Neural progenitor cell (in vitro differentiated cells): ENCODE measurements at regions not wholly inside any gene's neighbourhood (a gene's known extent, or its start where the extent isn't known, plus 50 kb on each side); places are given as distances from the start of the nearest gene placed in this dataset.
"Not testable (repeated sequence)": the region's sequence is repeated elsewhere in the genome, so short reads cannot be mapped to it uniquely, and the experiment has no call there.

Source experiments
- DNase-seq: peaks from one replicate; pipeline ENCODE4 v3.0.0-alpha.2; 2016; ENCODE audit warnings: low spot score
- H2AFZ ChIP-seq: fragments of 200-600 bp; sonication (generic); replicated peaks from 2 replicates; pipeline ENCODE4 v1.6.1; 2016; ENCODE audit warnings: antibody characterized with exemption
- H3F3A ChIP-seq: fragments of 200-600 bp; sonication (generic); 2 replicates; pipeline ENCODE4 v1.6.1; 2016; ENCODE audit warnings: antibody characterized with exemption, low read depth
- H3K27ac ChIP-seq: fragments of 200-600 bp; sonication (generic); 2 replicates; pipeline ENCODE4 v1.5.1; 2016; ENCODE audit warnings: mild to moderate bottlenecking
- H3K27me3 ChIP-seq: fragments of 200-600 bp; sonication (generic); 2 replicates; pipeline ENCODE4 v1.6.1; 2016; ENCODE audit warnings: mild to moderate bottlenecking, moderate library complexity
- H3K36me3 ChIP-seq: fragments of 200-600 bp; sonication (generic); 2 replicates; pipeline ENCODE4 v1.5.1; 2016
- H3K4me1 ChIP-seq: fragments of 200-600 bp; sonication (generic); 2 replicates; pipeline ENCODE4 v1.6.1; 2016; ENCODE audit warnings: mixed run types
- H3K4me2 ChIP-seq: fragments of 200-600 bp; sonication (generic); 2 replicates; pipeline ENCODE4 v1.6.1; 2016
- H3K4me3 ChIP-seq: fragments of 200-600 bp; sonication (generic); 2 replicates; pipeline ENCODE4 v1.5.1; 2016
- H3K79me2 ChIP-seq: fragments of 200-600 bp; sonication (generic); 2 replicates; pipeline ENCODE4 v1.6.1; 2016; ENCODE audit warnings: low read depth
- H3K9ac ChIP-seq: fragments of 200-600 bp; sonication (generic); 2 replicates; pipeline ENCODE4 v1.6.1; 2016
- H3K9me3 ChIP-seq: fragments of 200-600 bp; sonication (generic); 2 replicates; pipeline ENCODE4 v1.5.1; 2016; ENCODE audit warnings: low read depth
- H4K20me1 ChIP-seq: fragments of 200-600 bp; sonication (generic); 2 replicates; pipeline ENCODE4 v1.6.1; 2016; ENCODE audit warnings: low read depth
- H3K27ac Mint-ChIP-seq: 3 replicates; pipeline ENCODE4 v1.8.0; 2021; ENCODE audit warnings: mixed read lengths
- H3K27me3 Mint-ChIP-seq: 2 replicates; pipeline ENCODE4 v1.8.0; 2022; ENCODE audit warnings: low read depth, mild to moderate bottlenecking, inconsistent platforms, moderate library complexity, mixed read lengths; ENCODE audit not compliant: insufficient read depth
- H3K36me3 Mint-ChIP-seq: 3 replicates; pipeline ENCODE4 v1.8.0; 2021; ENCODE audit warnings: mixed read lengths
- H3K4me1 Mint-ChIP-seq: 3 replicates; pipeline ENCODE4 v1.8.0; 2021; ENCODE audit warnings: mixed read lengths
- H3K4me3 Mint-ChIP-seq: 3 replicates; pipeline ENCODE4 v1.8.0; 2021; ENCODE audit warnings: mild to moderate bottlenecking, moderate library complexity, mixed read lengths
- H3K9me3 Mint-ChIP-seq: 3 replicates; pipeline ENCODE4 v1.8.0; 2020; ENCODE audit warnings: mixed read lengths
- CTCF ChIP-seq: fragments of 200-600 bp; sonication (generic); IDR thresholded peaks from 2 replicates; pipeline ENCODE4 v1.5.1; 2017; ENCODE audit warnings: antibody characterized with exemption, mild to moderate bottlenecking
- EZH2 ChIP-seq: fragments of 200-600 bp; sonication (generic); IDR thresholded peaks from 2 replicates; pipeline ENCODE4 v1.6.1; 2017; ENCODE audit warnings: antibody characterized with exemption, mild to moderate bottlenecking, moderate library complexity
- EZH2phosphoT487 ChIP-seq: fragments of 200-600 bp; sonication (generic); IDR thresholded peaks from 2 replicates; pipeline ENCODE4 v1.6.1; 2017; ENCODE audit warnings: antibody characterized with exemption

- Histone ChIP-seq H2AFZ (no peak overlapping the region), H3K27me3 (no peaks in the 10 kb centered on the region), H3K9me3 (peaks cover 4% of the 10 kb centered on the region), H3F3A (no peaks in the 10 kb centered on the region), H3K36me3 (no peaks in the 10 kb centered on the region), H3K4me1 (no peaks in the 10 kb centered on the region), H3K27ac (no peak overlapping the region), H3K79me2 (no peaks in the 10 kb centered on the region), H4K20me1 (no peaks in the 10 kb centered on the region), H3K4me3 (no peak overlapping the region), H3K9ac (no peak overlapping the region), H3K4me2 (no peak overlapping the region)
- H3K27me3 Mint-ChIP-seq: no peaks in the 10 kb centered on the region
- no peaks in the 10 kb centered on the region for H3K4me1 Mint-ChIP-seq
- no peak overlapping the region for H3K27ac Mint-ChIP-seq
- H3K9me3 Mint-ChIP-seq: peaks cover 48% of the 10 kb centered on the region
- DNase-seq: no peak
- TF ChIP-seq EZH2 (no peak), EZH2phosphoT487 (no peak), CTCF (no peak)
- no peak overlapping the region for H3K4me3 Mint-ChIP-seq
- H3K36me3 Mint-ChIP-seq: no peaks in the 10 kb centered on the region
Observed at GRCh38 chr19:23541991-23542390, 145.0 kb downstream of the ZNF675 start.

GRCh38 chr19:23540180-23540579, 144.9 kb upstream of the ZNF91 start:
- not testable (repeated sequence) for H3K4me1 ChIP-seq, H3K27me3 ChIP-seq, H3K4me1 Mint-ChIP-seq, DNase-seq, H3K4me2 ChIP-seq, H3K27ac Mint-ChIP-seq, H3F3A ChIP-seq, H3K4me3 Mint-ChIP-seq, H3K9ac ChIP-seq, H3K79me2 ChIP-seq, H4K20me1 ChIP-seq, H3K27me3 Mint-ChIP-seq, H3K4me3 ChIP-seq, H3K36me3 Mint-ChIP-seq, H3K9me3 ChIP-seq, H3K36me3 ChIP-seq, H3K27ac ChIP-seq, H2AFZ ChIP-seq
- H3K9me3 Mint-ChIP-seq: peaks cover 44% of the 10 kb centered on the region

- no peaks in the 10 kb centered on the region for H3K27me3 Mint-ChIP-seq
- Histone ChIP-seq H3F3A (no peaks in the 10 kb centered on the region), H4K20me1 (no peaks in the 10 kb centered on the region), H3K9me3 (peaks cover 4% of the 10 kb centered on the region), H3K27me3 (no peaks in the 10 kb centered on the region), H3K9ac (no peak overlapping the region), H3K4me1 (no peaks in the 10 kb centered on the region), H3K36me3 (no peaks in the 10 kb centered on the region), H3K79me2 (no peaks in the 10 kb centered on the region), H3K4me3 (no peak overlapping the region), H2AFZ (no peak overlapping the region), H3K27ac (no peak overlapping the region), H3K4me2 (no peak overlapping the region)
- H3K36me3 Mint-ChIP-seq: no peaks in the 10 kb centered on the region
- no peak for DNase-seq
- peaks cover 41% of the 10 kb centered on the region for H3K9me3 Mint-ChIP-seq
- no peak overlapping the region for H3K27ac Mint-ChIP-seq
- TF ChIP-seq EZH2 (no peak), CTCF (no peak), EZH2phosphoT487 (no peak)
- no peaks in the 10 kb centered on the region for H3K4me1 Mint-ChIP-seq
- no peak overlapping the region for H3K4me3 Mint-ChIP-seq
Observed at GRCh38 chr19:23539499-23539898, 144.2 kb upstream of the ZNF91 start.

GRCh38 chr19:23537136-23537535, 141.9 kb upstream of the ZNF91 start:
- H3K4me3 Mint-ChIP-seq, H3K4me2 ChIP-seq, H2AFZ ChIP-seq, H3K27me3 Mint-ChIP-seq, H3K36me3 ChIP-seq, DNase-seq, H4K20me1 ChIP-seq, H3K27ac Mint-ChIP-seq, H3K9me3 ChIP-seq, H3K79me2 ChIP-seq, H3K9ac ChIP-seq, H3K4me1 ChIP-seq, H3K27ac ChIP-seq, H3K27me3 ChIP-seq, H3F3A ChIP-seq, H3K4me1 Mint-ChIP-seq, H3K36me3 Mint-ChIP-seq, H3K4me3 ChIP-seq: not testable (repeated sequence)
- peaks cover 35% of the 10 kb centered on the region for H3K9me3 Mint-ChIP-seq

GRCh38 chr19:23536341-23536740, 141.1 kb upstream of the ZNF91 start:
- H3K27ac ChIP-seq, H3K4me2 ChIP-seq, H3F3A ChIP-seq, H3K27me3 ChIP-seq, H3K79me2 ChIP-seq, H3K4me3 ChIP-seq, H3K9ac ChIP-seq, H3K36me3 ChIP-seq, H2AFZ ChIP-seq, H4K20me1 ChIP-seq, H3K27me3 Mint-ChIP-seq, H3K4me1 ChIP-seq, H3K9me3 ChIP-seq, H3K4me1 Mint-ChIP-seq, H3K4me3 Mint-ChIP-seq, H3K27ac Mint-ChIP-seq, DNase-seq, H3K36me3 Mint-ChIP-seq: not testable (repeated sequence)
- peaks cover 33% of the 10 kb centered on the region for H3K9me3 Mint-ChIP-seq

GRCh38 chr19:23535901-23536300, 140.6 kb upstream of the ZNF91 start:
- not testable (repeated sequence) for H3K27ac Mint-ChIP-seq, H3K4me1 ChIP-seq, H3K9ac ChIP-seq, H3K4me3 ChIP-seq, H3K4me2 ChIP-seq, H3K27me3 Mint-ChIP-seq, H3K27me3 ChIP-seq, H3K9me3 ChIP-seq, H3F3A ChIP-seq, H3K4me3 Mint-ChIP-seq, H3K36me3 Mint-ChIP-seq, H3K36me3 ChIP-seq, H4K20me1 ChIP-seq, H3K27ac ChIP-seq, DNase-seq, H2AFZ ChIP-seq, H3K79me2 ChIP-seq, H3K4me1 Mint-ChIP-seq
- peaks cover 31% of the 10 kb centered on the region for H3K9me3 Mint-ChIP-seq

GRCh38 chr19:23533441-23533840, 138.2 kb upstream of the ZNF91 start:
- not testable (repeated sequence) for H3K27ac Mint-ChIP-seq, H3K4me3 ChIP-seq, H2AFZ ChIP-seq, H3K9ac ChIP-seq, H3K36me3 ChIP-seq, H3K27ac ChIP-seq, H3K4me2 ChIP-seq, H3K79me2 ChIP-seq, H3K4me1 Mint-ChIP-seq, DNase-seq, H3F3A ChIP-seq, H3K9me3 ChIP-seq, H3K27me3 ChIP-seq, H3K27me3 Mint-ChIP-seq, H3K4me1 ChIP-seq, H4K20me1 ChIP-seq, H3K36me3 Mint-ChIP-seq, H3K4me3 Mint-ChIP-seq
- H3K9me3 Mint-ChIP-seq: peaks cover 43% of the 10 kb centered on the region
